Activated T-cell treated with anti-CD3 and anti-CD28 coated beads, Interleukin-2, amount 50 U/mL, for 4 hours (primary cell): ENCODE measurements at regions not wholly inside any gene's neighbourhood (a gene's known extent, or its start where the extent isn't known, plus 50 kb on each side); places are given as distances from the start of the nearest gene placed in this dataset.

Experiments
- ATAC-seq, 2 donors: fragments of 200-7000 bp; cut with Tn5 transposase; one replicate each; pipeline ENCODE4 v1.10.0; 2021
- DNase-seq: peaks from one replicate; pipeline ENCODE4 v3.0.0-alpha.2; 2020
- H3K27me3 Mint-ChIP-seq: one replicate; pipeline ENCODE4 v1.8.0; 2021; ENCODE audit warnings: low read depth, mixed read lengths
- H3K36me3 Mint-ChIP-seq: one replicate; pipeline ENCODE4 v1.8.0; 2022; ENCODE audit warnings: mixed read lengths; ENCODE audit not compliant: insufficient read depth
- H3K4me1 Mint-ChIP-seq: one replicate; pipeline ENCODE4 v1.8.0; 2021; ENCODE audit warnings: low read depth, mixed read lengths
- H3K4me3 Mint-ChIP-seq: one replicate; pipeline ENCODE4 v1.8.0; 2021; ENCODE audit warnings: mild to moderate bottlenecking, moderate library complexity, mixed read lengths
- H3K9me3 Mint-ChIP-seq: one replicate; pipeline ENCODE4 v1.8.0; 2021; ENCODE audit warnings: mixed read lengths

GRCh38 chrX:20500949-20501348, 234.2 kb upstream of the RPS6KA3 start:
- no peak for DNase-seq
- peaks cover 12% of the 10 kb centered on the region for H3K4me1 Mint-ChIP-seq

GRCh38 chrX:20500171-20500865, 233.6 kb upstream of the RPS6KA3 start:
- H3K9me3 Mint-ChIP-seq = no peaks in the 10 kb centered on the region
- H3K4me1 Mint-ChIP-seq = peaks cover 12% of the 10 kb centered on the region
- DNase-seq (no peak), ATAC-seq (peak; percentile 57 to 93)
- no peaks in the 10 kb centered on the region for H3K36me3 Mint-ChIP-seq
- H3K4me3 Mint-ChIP-seq = no peak overlapping the region
- no peaks in the 10 kb centered on the region for H3K27me3 Mint-ChIP-seq

More at GRCh38 chrX:20500949-20501348, 234.2 kb upstream of the RPS6KA3 start:
- no peak overlapping the region for H3K4me3 Mint-ChIP-seq
- no peak for ATAC-seq
- H3K27me3 Mint-ChIP-seq = no peaks in the 10 kb centered on the region
- H3K36me3 Mint-ChIP-seq = no peaks in the 10 kb centered on the region
- H3K9me3 Mint-ChIP-seq = no peaks in the 10 kb centered on the region

- DNase-seq (no peak), ATAC-seq (no peak)
- peaks cover 12% of the 10 kb centered on the region for H3K4me1 Mint-ChIP-seq
- no peaks in the 10 kb centered on the region for H3K36me3 Mint-ChIP-seq
- no peaks in the 10 kb centered on the region for H3K9me3 Mint-ChIP-seq
- no peaks in the 10 kb centered on the region for H3K27me3 Mint-ChIP-seq
- no peak overlapping the region for H3K4me3 Mint-ChIP-seq
Measured at GRCh38 chrX:20499763-20500162, 233.1 kb upstream of the RPS6KA3 start.

GRCh38 chrX:20498851-20499635, 232.3 kb upstream of the RPS6KA3 start:
- ATAC-seq = no peak
- Mint-ChIP-seq H3K4me3 (no peak overlapping the region), H3K36me3 (no peaks in the 10 kb centered on the region), H3K27me3 (no peaks in the 10 kb centered on the region), H3K4me1 (peaks cover 12% of the 10 kb centered on the region), H3K9me3 (no peaks in the 10 kb centered on the region)
- DNase-seq = no peak

GRCh38 chrX:20495575-20495974, 228.9 kb upstream of the RPS6KA3 start:
- Mint-ChIP-seq H3K4me1 (peaks cover 9% of the 10 kb centered on the region), H3K4me3 (no peak overlapping the region), H3K9me3 (no peaks in the 10 kb centered on the region), H3K36me3 (no peaks in the 10 kb centered on the region), H3K27me3 (no peaks in the 10 kb centered on the region)
- no peak for ATAC-seq
- DNase-seq = no peak

GRCh38 chrX:20488473-20488872, 221.8 kb upstream of the RPS6KA3 start:
- Mint-ChIP-seq H3K36me3 (no peaks in the 10 kb centered on the region), H3K4me3 (no peak overlapping the region), H3K9me3 (no peaks in the 10 kb centered on the region), H3K27me3 (no peaks in the 10 kb centered on the region), H3K4me1 (no peaks in the 10 kb centered on the region)
- ATAC-seq (no peak), DNase-seq (no peak)

GRCh38 chrX:20487227-20487626, 220.5 kb upstream of the RPS6KA3 start:
- no peaks in the 10 kb centered on the region for H3K4me1 Mint-ChIP-seq
- H3K9me3 Mint-ChIP-seq = no peaks in the 10 kb centered on the region
- H3K4me3 Mint-ChIP-seq = no peak overlapping the region
- no peaks in the 10 kb centered on the region for H3K36me3 Mint-ChIP-seq
- DNase-seq = no peak
- no peaks in the 10 kb centered on the region for H3K27me3 Mint-ChIP-seq
- no peak for ATAC-seq

GRCh38 chrX:20481632-20482031, 214.9 kb upstream of the RPS6KA3 start:
- Mint-ChIP-seq H3K4me3 (no peak overlapping the region), H3K4me1 (no peaks in the 10 kb centered on the region), H3K9me3 (no peaks in the 10 kb centered on the region), H3K36me3 (no peaks in the 10 kb centered on the region), H3K27me3 (peaks cover 3% of the 10 kb centered on the region)
- no peak for ATAC-seq
- DNase-seq = no peak

GRCh38 chrX:20479896-20480295, 213.2 kb upstream of the RPS6KA3 start:
- DNase-seq = no peak
- Mint-ChIP-seq H3K36me3 (no peaks in the 10 kb centered on the region), H3K9me3 (no peaks in the 10 kb centered on the region), H3K4me3 (no peak overlapping the region), H3K4me1 (no peaks in the 10 kb centered on the region), H3K27me3 (peaks cover 3% of the 10 kb centered on the region)
- no peak for ATAC-seq

- no peaks in the 10 kb centered on the region for H3K36me3 Mint-ChIP-seq
- no peak for DNase-seq
- no peaks in the 10 kb centered on the region for H3K4me1 Mint-ChIP-seq
- H3K27me3 Mint-ChIP-seq = peaks cover 3% of the 10 kb centered on the region
- H3K4me3 Mint-ChIP-seq = no peak overlapping the region
- no peaks in the 10 kb centered on the region for H3K9me3 Mint-ChIP-seq
- ATAC-seq = no peak
Measured at GRCh38 chrX:20479048-20479447, 212.3 kb upstream of the RPS6KA3 start.

GRCh38 chrX:20477836-20478524, 211.3 kb upstream of the RPS6KA3 start:
- no peaks in the 10 kb centered on the region for H3K36me3 Mint-ChIP-seq

GRCh38 chrX:20477219-20477618, 210.5 kb upstream of the RPS6KA3 start:
- DNase-seq = no peak
- no peaks in the 10 kb centered on the region for H3K9me3 Mint-ChIP-seq
- peaks cover 3% of the 10 kb centered on the region for H3K27me3 Mint-ChIP-seq

More at GRCh38 chrX:20477836-20478524, 211.3 kb upstream of the RPS6KA3 start:
- Mint-ChIP-seq H3K4me3 (no peak overlapping the region), H3K9me3 (no peaks in the 10 kb centered on the region), H3K27me3 (peaks cover 3% of the 10 kb centered on the region), H3K4me1 (no peaks in the 10 kb centered on the region)
- no peak for DNase-seq
- ATAC-seq = no peak

GRCh38 chrX:20472620-20473258, 206.0 kb upstream of the RPS6KA3 start:
- no peaks in the 10 kb centered on the region for H3K9me3 Mint-ChIP-seq
- H3K4me3 Mint-ChIP-seq = no peak overlapping the region
- H3K27me3 Mint-ChIP-seq = no peaks in the 10 kb centered on the region
- DNase-seq (no peak), ATAC-seq (no peak)
- H3K4me1 Mint-ChIP-seq = no peaks in the 10 kb centered on the region
- no peaks in the 10 kb centered on the region for H3K36me3 Mint-ChIP-seq

More at GRCh38 chrX:20477219-20477618, 210.5 kb upstream of the RPS6KA3 start:
- H3K4me3 Mint-ChIP-seq = no peak overlapping the region
- ATAC-seq = no peak
- no peaks in the 10 kb centered on the region for H3K36me3 Mint-ChIP-seq
- no peaks in the 10 kb centered on the region for H3K4me1 Mint-ChIP-seq

- no peaks in the 10 kb centered on the region for H3K36me3 Mint-ChIP-seq
- DNase-seq = no peak
- no peaks in the 10 kb centered on the region for H3K9me3 Mint-ChIP-seq
- ATAC-seq = no peak
- H3K4me1 Mint-ChIP-seq = no peaks in the 10 kb centered on the region
- no peaks in the 10 kb centered on the region for H3K27me3 Mint-ChIP-seq
- no peak overlapping the region for H3K4me3 Mint-ChIP-seq
Measured at GRCh38 chrX:20472148-20472547, 205.4 kb upstream of the RPS6KA3 start.
